T follicular helper cell (primary cell): ENCODE measurements at regions not wholly inside any gene's neighbourhood (a gene's known extent, or its start where the extent isn't known, plus 50 kb on each side); places are given as distances from the start of the nearest gene placed in this dataset.
"Not testable (repeated sequence)": the region's sequence is repeated elsewhere in the genome, so short reads cannot be mapped to it uniquely, and the experiment has no call there.

Source experiments
- DNase-seq: peaks from one replicate; pipeline ENCODE4 v3.0.0-alpha.2; 2020; ENCODE audit warnings: low read depth

- DNase-seq = no peak
Observed at GRCh38 chr6:112511441-112511840, 164.3 kb downstream of the RFPL4B start.

GRCh38 chr6:112513175-112513574, 166.0 kb downstream of the RFPL4B start:
- no peak for DNase-seq

DNA sequence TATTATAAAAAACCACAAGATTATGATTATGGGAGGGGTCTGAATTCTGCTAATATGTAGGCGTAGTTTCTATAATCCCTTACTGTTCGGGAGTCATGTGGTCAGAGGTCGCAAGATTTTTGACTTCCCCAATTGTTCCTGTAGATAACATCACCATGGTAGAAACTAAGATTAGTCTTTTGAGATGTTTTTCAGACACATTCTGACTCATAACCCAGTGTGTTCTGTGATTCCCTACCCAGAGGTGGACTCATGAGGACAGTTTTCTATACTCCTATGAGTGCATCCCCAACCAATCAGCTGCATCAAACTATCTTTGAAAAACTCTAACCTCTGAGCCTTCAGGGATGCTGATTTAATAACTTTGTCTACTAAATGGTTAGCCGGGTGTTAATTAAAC, 175.5 kb downstream of the RFPL4B start:
- no peak for DNase-seq

GRCh38 chr6:112524071-112524470, 176.9 kb downstream of the RFPL4B start:
- no peak for DNase-seq

GRCh38 chr6:112525749-112526148, 178.6 kb downstream of the RFPL4B start:
- no peak for DNase-seq

- no peak for DNase-seq
Observed at GRCh38 chr6:112526594-112526993, 179.5 kb downstream of the RFPL4B start.

DNA sequence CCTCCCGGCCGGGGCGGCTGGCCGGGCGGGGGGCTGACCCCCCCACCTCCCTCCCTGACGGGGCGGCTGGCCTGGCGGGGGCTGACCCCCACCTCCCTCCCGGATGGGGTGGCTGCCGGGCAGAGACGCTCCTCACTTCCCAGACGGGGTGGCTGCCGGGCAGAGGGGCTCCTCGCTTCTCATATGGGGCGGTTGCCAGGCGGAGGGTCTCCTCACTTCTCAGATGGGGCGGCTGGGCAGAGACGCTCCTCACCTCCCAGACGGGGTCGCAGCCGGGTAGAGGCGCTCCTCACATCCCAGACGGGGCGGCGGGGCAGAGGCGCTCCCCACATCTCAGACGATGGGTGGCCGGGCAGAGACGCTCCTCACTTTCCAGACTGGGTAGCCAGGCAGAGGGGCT, 181.2 kb downstream of the RFPL4B start:
- DNase-seq = not testable (repeated sequence)

DNA sequence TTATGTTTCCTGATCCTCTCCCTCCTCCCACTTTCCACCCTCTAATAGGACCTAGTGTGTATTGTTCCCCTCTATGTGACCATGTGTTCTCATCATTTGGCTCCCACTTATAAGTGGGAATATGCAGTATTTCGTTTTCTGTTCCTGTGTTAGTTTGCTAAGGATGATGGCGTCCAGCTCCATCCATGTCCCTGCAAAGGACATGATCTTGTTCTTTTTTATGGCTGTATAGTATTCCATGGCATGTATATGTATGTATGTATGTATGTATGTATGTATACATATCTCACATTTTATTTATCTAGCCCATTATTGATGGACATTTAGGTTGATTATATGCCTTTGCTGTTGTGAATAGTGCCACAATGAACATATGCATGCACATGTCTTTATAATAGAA, 188.7 kb downstream of the RFPL4B start:
- no peak for DNase-seq

DNA sequence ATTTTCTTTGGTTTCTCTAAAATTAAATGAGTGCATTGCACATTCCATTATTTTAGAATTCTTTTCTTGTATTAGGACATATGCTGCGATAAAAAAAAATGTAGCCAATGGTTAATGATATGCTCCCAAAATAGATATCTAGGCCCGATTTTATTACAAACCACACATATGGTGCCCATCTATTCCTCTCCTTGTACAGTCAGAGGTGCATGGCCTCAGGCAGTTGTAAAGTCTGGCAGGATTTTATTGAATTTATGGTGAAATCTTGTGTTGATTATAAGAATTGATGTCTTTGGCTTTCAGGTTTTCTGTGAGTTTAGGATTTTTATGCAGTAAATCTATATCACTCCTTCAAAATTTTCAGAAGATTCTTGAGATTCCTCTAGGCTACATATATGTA, 192.2 kb downstream of the RFPL4B start:
- DNase-seq = no peak

- DNase-seq = not testable (repeated sequence)
Observed at GRCh38 chr6:112541847-112542246, 194.7 kb downstream of the RFPL4B start.

GRCh38 chr6:112547321-112548085, 200.4 kb downstream of the RFPL4B start:
- not testable (repeated sequence) for DNase-seq

DNA sequence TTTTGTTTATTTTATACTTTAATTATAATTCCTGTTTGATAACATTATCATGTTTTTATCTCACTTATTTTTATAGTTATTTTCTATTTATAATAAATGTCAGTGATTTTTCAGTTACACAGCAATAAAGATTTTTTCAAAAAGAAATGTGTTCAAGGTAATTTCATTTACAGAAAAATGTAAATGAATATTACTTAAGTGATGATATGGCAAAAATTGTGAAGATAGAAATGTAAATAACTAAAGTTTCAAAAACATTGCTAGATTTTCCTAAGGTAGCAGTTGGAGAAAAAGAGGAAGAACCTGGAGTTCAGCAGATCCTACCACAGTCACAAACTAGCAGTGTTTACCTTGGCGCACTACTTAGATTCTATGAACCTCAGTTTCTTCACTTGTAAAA, 202.6 kb downstream of the RFPL4B start:
- no peak for DNase-seq

DNA sequence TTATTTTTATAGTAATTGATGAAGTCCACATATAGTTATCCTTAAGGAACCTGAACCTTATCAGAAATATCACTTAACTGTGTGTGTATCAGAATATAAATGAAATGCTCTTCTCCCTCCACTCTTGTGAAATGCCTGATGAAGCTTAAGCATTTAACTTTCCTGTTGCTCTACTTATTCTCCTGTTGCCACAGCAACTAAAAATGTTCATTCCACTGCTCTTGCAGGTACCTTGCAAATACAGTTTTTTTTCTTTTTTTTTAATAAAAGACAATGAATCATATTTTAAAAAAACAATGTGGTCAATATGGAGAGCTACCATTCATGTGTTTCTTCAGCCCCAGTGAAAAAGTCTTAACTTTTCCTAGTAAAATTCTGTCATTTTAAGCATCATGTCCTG, 210.3 kb downstream of the RFPL4B start:
- no peak for DNase-seq

GRCh38 chr6:112557961-112558360, 210.8 kb downstream of the RFPL4B start:
- DNase-seq = no peak

- DNase-seq = no peak
Observed at GRCh38 chr6:112560651-112561050, 213.5 kb downstream of the RFPL4B start.

DNA sequence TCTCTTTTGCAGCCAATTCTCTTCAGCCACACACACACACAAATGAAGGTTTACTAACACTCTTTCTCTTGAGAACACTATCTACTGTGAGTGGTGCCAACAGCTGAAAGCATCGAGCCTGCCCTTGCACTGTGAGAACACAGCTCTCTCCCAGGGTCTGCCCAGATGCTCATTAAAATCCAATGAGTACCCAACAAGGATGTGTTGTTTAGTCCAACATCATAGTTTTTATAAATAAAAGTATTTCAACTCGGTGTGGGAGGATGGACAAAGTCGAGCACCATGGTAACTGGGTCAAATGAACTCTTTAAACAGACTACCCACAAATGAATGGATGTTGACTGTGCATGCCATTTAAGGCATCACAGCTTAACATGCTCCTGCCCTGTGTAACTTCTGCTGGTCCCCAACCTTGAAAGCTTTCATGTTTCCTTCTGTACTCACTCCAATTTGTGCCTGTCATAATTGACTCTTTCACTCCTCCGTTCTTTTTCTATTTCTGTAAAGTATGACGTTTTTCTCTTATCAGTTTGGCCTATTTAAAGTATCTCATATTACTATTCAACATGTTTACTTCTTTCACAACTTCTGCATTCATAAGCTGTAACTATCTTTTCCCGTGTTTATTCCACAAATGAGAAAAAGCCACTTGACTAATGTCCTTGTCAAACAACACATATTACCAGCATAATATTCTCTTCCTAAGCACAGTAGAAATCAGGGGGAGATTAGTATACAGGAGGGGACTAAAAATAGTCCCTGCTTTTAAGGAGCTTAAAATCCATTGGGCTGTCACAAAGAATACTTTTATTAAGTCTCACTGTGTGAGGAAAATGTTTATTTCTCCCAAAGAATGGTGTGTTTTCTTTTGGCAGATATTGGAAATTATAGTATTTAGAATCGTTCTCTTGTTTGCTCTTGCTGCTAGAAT, 215.4 kb downstream of the RFPL4B start:
- DNase-seq = no peak

GRCh38 chr6:112563368-112563767, 216.2 kb downstream of the RFPL4B start:
- DNase-seq = no peak

DNA sequence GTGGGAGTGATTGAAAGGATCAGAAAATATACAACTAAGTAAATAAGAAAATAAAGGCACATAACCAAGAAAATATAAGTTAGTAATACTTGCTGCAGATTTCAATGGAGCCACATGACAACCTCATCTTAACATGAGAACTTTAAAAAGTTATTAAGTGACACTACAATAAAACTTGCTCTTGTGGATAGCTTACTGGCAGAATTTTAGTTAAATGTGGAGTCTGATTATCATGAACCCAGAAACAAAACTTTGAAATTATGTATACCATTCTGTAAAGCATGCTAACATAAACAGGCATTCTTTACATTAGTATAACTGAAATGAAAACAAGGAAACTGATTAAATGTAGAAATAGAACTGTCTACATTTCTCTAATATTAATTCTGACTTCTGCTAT, 220.9 kb downstream of the RFPL4B start:
- no peak for DNase-seq

DNA sequence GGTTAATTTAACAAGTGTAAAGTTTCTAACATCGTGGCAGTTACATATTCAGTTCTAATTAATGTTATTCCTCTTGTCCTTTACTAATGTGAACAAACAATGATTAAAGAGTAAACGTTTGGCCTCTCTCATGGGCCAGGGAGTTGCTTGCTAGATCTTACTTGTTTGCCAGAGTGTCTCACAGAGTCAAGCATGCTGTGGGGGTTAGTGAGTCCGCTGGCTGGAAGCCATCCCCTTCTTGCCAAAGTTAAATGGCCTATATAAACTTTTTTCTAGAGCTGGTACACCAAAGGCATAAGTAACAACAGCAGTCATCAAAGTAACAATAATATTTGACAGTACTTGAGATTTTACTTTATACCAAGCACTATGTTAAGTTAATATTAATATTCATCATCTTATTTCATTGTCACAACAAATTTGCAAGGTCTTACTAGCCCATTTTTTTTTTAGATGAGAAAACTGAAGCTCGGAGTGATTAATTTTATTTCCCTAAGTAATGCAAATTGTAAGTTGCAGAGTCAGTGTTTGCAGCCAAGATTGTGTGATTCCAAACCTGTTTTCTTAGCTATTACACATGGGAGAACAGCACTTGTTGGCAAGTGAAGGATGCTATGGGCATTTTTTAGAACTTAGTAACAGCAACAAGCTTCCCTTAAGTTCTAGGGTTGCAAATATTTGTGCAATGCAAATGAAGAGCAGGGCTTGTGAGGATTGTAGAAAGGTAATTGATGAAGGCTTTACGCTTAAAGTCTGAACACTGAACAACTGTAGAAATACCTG, 224.5 kb downstream of the RFPL4B start:
- DNase-seq = no peak

- DNase-seq = no peak
Observed at GRCh38 chr6:112574190-112574589, 227.1 kb downstream of the RFPL4B start.

DNA sequence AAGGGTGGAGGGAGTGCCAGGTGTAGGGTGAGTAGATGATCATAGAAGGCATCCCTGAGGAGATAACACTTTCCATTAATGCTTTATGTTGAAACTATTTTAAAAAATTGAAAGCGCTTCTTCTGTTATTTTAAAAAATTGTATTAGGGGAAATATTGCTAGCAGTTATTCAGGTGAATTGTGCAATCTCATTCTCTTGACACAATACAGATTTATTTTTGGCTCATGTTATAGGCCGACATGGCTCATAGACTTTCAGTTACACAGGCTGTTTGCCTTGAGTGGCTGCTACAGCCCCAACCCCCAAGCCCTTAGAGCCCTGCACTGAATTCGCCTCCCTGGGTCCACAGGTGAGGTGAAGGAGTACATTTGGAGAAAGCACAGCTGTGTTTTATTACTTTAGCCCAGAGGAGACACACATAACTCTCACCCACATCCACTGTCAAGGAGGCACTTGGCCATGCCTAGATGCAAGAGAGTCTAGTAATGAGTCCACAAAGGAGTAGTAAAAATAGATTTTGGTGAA, 228.2 kb downstream of the RFPL4B start:
- no peak for DNase-seq

DNA sequence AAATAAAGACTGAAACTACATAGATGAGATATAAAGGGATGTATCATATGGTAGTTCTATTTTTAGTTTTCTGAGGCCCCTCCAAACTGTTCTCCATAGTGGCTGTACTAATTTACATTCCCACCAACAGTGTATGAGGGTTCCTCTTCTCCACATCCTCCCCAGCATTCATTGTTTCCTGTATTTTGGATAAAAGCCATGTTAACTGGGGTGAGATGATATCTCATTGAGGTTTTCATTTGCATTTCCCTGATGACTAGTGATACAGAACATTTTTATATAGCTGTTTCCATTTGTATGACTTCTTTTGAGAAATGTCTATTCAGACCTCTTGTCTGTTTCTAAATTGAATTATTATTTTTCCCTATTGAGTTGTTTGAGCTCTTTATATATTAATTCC, 229.3 kb downstream of the RFPL4B start:
- DNase-seq = no peak
